Stimulated activated naive B cell treated with anti-CD40 and anti-IgM and Interleukin-4, amounts not matched to agents 10 μg/mL and 1 μg/mL and 100 μg/mL, for 72 hours (primary cell): ENCODE measurements at regions not wholly inside any gene's neighbourhood (a gene's known extent, or its start where the extent isn't known, plus 50 kb on each side); places are given as distances from the start of the nearest gene placed in this dataset.

Source experiments
- ATAC-seq, 2 donors: fragments of 150-1000 bp; cut with Tn5 transposase; replicated peaks; 2 replicates each; pipeline ENCODE4 v1.10.0; 2021; ENCODE audit warnings: moderate library complexity in 1 of 2
- DNase-seq: peaks from one replicate; pipeline ENCODE4 v3.0.0; 2021
- H3K27ac Mint-ChIP-seq: one replicate; pipeline ENCODE4 v1.8.0; 2022; ENCODE audit warnings: mild to moderate bottlenecking, mixed read lengths
- H3K27me3 Mint-ChIP-seq, 2 donors: one replicate each; pipeline ENCODE4 v1.8.0; 2022; ENCODE audit warnings: mixed read lengths in 2 of 2
- H3K36me3 Mint-ChIP-seq, 2 donors: one replicate each; pipeline ENCODE4 v1.8.0; 2022; ENCODE audit warnings: mixed read lengths in 2 of 2, mild to moderate bottlenecking in 1 of 2
- H3K4me1 Mint-ChIP-seq, 2 donors: one replicate each; pipeline ENCODE4 v1.8.0; 2022; ENCODE audit warnings: mixed read lengths in 2 of 2, mild to moderate bottlenecking in 1 of 2
- H3K4me3 Mint-ChIP-seq, 2 donors: one replicate each; pipeline ENCODE4 v1.8.0; 2022; ENCODE audit warnings: mild to moderate bottlenecking in 2 of 2, mixed read lengths in 2 of 2, moderate library complexity in 1 of 2
- H3K9me3 Mint-ChIP-seq, 2 donors: one replicate each; pipeline ENCODE4 v1.8.0; 2022; ENCODE audit warnings: mixed read lengths in 2 of 2, mild to moderate bottlenecking in 1 of 2

DNA sequence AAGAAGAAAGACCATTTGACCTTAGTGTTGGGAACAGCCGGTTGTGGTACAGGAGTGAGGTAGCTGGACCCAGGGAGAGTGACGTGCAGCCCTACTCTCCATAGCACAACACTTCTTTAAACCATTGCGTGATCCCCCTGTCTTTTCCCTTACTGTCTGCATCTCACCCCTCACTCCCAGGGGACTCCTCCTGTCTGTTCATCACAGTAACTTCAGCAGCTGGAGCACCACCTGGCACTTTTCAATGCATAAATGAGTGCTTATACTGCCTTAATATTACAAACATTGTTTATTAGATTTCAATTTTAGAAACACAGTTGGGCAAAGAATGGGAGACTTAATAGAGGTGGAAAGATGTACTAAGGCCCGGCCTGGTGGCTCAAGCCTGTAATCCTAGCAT is 285.5 kb downstream of the UQCRFS1 start:
- Mint-ChIP-seq H3K4me3 (no peak overlapping the region), H3K27ac (no peak overlapping the region), H3K4me1 (no peaks in the 10 kb centered on the region), H3K9me3 (peaks cover 1 to 8% of the 10 kb centered on the region in 2 donors), H3K36me3 (no peaks in the 10 kb centered on the region), H3K27me3 (no peaks in the 10 kb centered on the region)
- DNase-seq (no peak), ATAC-seq (no peak)

DNA sequence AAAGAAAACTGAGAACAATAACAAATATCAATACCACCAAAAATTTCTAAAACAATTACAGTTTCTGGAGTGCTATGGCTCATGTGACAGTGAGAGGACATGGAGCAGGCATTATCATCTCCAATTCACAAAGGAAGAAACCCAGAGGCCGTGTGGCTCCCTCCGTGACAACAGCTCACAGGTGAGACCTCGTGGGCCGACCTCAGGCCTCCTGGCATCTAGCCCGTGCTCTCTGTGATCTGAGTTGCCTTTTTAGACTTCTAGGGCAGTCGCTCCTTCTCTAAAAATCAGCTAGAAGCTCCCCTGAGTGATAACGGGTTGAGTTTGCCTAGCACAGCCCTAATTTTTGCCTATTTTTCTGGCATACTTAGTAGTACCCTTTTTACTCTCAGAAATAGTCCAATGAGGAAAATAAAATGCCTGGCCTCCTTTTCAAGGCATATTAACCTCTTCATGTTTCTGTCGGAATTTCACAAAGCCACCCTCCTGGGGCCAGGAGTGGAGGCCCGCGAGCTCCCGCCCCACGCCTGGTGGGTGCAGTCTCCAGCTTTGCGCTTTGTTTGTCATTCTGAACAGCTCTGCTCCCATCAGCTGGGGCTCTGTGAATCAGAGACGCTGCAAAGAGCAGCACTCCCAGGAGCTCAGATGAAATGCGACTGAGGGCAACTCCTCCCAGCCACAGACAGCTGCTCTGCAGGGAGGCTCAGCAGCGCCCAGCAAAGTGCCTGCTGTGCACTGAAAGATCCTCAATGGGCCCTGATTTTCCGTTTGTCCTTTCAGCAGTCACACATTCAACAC is 292.5 kb downstream of the UQCRFS1 start:
- Mint-ChIP-seq H3K4me1 (no peaks in the 10 kb centered on the region), H3K4me3 (no peak overlapping the region), H3K27me3 (peaks cover 4 to 6% of the 10 kb centered on the region in 2 donors), H3K27ac (no peak overlapping the region), H3K36me3 (no peaks in the 10 kb centered on the region), H3K9me3 (no peaks in the 10 kb centered on the region)
- DNase-seq (no peak), ATAC-seq (no peak)

- Mint-ChIP-seq H3K27ac (no peak overlapping the region), H3K9me3 (no peaks in the 10 kb centered on the region), H3K4me1 (no peaks in the 10 kb centered on the region), H3K4me3 (no peak overlapping the region), H3K27me3 (peaks cover 4 to 6% of the 10 kb centered on the region in 2 donors), H3K36me3 (no peaks in the 10 kb centered on the region)
- ATAC-seq (no peak), DNase-seq (no peak)
Observed at GRCh38 chr19:28917621-28918020, 295.3 kb downstream of the UQCRFS1 start.

GRCh38 chr19:28915737-28916460 is 297.1 kb downstream of the UQCRFS1 start:
- DNase-seq, result no peak
- H3K36me3 Mint-ChIP-seq, result no peaks in the 10 kb centered on the region
- ATAC-seq, result no peak
- peaks cover 3 to 7% of the 10 kb centered on the region in 2 donors for H3K9me3 Mint-ChIP-seq
- H3K27me3 Mint-ChIP-seq, result peaks cover under 1 to 1% of the 10 kb centered on the region in 2 donors
- no peak overlapping the region for H3K27ac Mint-ChIP-seq
- H3K4me3 Mint-ChIP-seq, result no peak overlapping the region
- no peaks in the 10 kb centered on the region for H3K4me1 Mint-ChIP-seq

DNA sequence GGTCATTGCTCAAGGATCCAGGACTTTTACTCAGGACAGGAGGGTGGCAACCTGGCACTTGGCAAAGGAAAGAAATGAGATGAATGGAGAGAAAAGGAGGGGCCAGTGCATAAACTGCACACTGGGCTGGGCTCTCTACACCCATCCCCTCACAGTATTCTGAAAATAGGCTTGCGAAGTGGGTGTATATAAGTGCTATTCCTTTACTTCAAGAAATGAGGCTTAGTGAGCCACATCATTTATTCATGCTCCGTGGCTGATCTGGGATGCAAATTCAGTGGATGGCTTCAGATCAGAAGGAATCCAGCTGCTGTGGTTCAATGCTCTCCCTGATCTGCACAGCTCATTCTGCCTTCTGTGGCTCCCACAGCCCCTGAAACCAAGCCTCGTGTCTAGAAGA is 297.7 kb downstream of the UQCRFS1 start:
- Mint-ChIP-seq H3K4me3 (no peak overlapping the region), H3K9me3 (peaks cover 3 to 7% of the 10 kb centered on the region in 2 donors)

DNA sequence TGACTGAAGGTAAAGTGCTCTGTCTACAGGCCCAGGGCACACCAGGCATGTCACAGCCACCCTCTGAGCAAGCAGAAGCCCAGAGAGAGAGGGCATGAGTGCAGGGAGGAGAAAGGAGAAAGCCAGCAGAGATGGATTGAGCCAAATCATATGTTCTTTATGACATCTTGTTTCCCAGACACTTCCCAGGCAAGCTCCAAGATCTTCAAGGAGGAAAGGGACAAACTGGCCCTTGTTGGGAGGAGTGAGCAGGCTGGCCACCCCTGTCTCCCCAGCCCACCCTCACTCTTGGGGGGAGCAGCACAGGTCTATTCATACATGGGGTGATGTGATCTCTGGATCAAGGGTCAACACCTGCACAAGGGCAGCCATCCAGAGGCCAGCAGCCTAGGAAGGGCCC is 298.8 kb downstream of the UQCRFS1 start:
- H3K36me3 Mint-ChIP-seq, result no peaks in the 10 kb centered on the region
- H3K4me3 Mint-ChIP-seq, result no peak overlapping the region
- no peak for ATAC-seq
- no peaks in the 10 kb centered on the region for H3K4me1 Mint-ChIP-seq
- H3K27me3 Mint-ChIP-seq, result no peaks in the 10 kb centered on the region
- H3K27ac Mint-ChIP-seq, result no peak overlapping the region
- H3K9me3 Mint-ChIP-seq, result peaks cover 4 to 11% of the 10 kb centered on the region in 2 donors
- DNase-seq, result no peak

More for the DNA sequence above, 297.7 kb downstream of the UQCRFS1 start:
- Mint-ChIP-seq H3K4me1 (no peaks in the 10 kb centered on the region), H3K27me3 (no peaks in the 10 kb centered on the region), H3K27ac (no peak overlapping the region), H3K36me3 (no peaks in the 10 kb centered on the region)
- no peak for ATAC-seq
- no peak for DNase-seq

- Mint-ChIP-seq H3K27me3 (no peaks in the 10 kb centered on the region), H3K9me3 (peaks cover 4 to 11% of the 10 kb centered on the region in 2 donors), H3K36me3 (no peaks in the 10 kb centered on the region), H3K4me3 (no peak overlapping the region), H3K27ac (no peak overlapping the region), H3K4me1 (no peaks in the 10 kb centered on the region)
- no peak for DNase-seq
- no peak for ATAC-seq
Observed at GRCh38 chr19:28913626-28914025, 299.3 kb downstream of the UQCRFS1 start.

DNA sequence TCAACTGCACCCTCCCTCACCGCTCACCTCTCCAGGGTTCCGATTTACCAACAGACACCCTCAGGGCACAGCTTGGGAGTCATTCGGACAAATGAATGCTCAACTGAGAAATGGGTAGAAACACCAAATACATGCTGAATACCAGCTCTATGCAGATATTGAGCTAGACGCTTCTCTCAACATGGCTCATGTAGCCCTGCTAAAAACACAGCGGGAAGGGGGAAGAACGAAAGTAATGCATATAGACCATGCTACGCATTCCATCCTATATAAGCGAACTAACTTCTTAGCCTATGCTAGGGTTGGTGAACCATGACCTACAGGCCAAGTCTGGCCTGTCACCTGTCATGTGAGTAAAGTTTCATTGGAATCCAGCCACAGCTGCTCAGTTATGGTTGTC is 304.0 kb downstream of the UQCRFS1 start:
- no peak for ATAC-seq

GRCh38 chr19:28907534-28907933 is 305.4 kb downstream of the UQCRFS1 start:
- no peak overlapping the region for H3K27ac Mint-ChIP-seq
- no peaks in the 10 kb centered on the region for H3K4me1 Mint-ChIP-seq
- no peaks in the 10 kb centered on the region for H3K27me3 Mint-ChIP-seq
- no peak for ATAC-seq
- peaks cover 5 to 11% of the 10 kb centered on the region in 2 donors for H3K9me3 Mint-ChIP-seq
- H3K4me3 Mint-ChIP-seq, result no peak overlapping the region
- no peak for DNase-seq
- H3K36me3 Mint-ChIP-seq, result no peaks in the 10 kb centered on the region

More for the DNA sequence above, 304.0 kb downstream of the UQCRFS1 start:
- Mint-ChIP-seq H3K27me3 (no peaks in the 10 kb centered on the region), H3K4me3 (no peak overlapping the region), H3K27ac (no peak overlapping the region), H3K4me1 (no peaks in the 10 kb centered on the region), H3K9me3 (peaks cover 4 to 11% of the 10 kb centered on the region in 2 donors), H3K36me3 (no peaks in the 10 kb centered on the region)
- no peak for DNase-seq

DNA sequence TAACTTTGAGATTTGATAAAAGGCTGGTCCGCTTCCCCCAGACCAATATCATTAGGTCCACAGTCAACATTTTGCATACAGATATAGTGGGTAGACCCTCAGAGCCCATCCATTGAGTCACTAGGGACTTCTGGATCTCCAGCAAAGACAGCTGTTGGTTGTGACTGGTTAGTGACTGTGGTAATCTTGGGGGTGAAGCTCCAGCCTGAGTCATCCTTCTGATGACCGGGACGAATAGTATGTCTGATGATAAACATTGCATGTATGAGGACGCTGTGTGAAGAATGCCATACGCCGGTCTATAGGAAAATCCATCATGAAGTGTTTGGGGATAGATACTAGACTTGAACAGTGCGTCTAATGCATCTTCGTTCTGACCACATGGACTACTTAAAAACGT is 307.0 kb downstream of the UQCRFS1 start:
- Mint-ChIP-seq H3K36me3 (no peaks in the 10 kb centered on the region), H3K4me3 (no peak overlapping the region), H3K9me3 (peaks cover 3 to 4% of the 10 kb centered on the region in 2 donors), H3K27me3 (no peaks in the 10 kb centered on the region), H3K4me1 (no peaks in the 10 kb centered on the region), H3K27ac (no peak overlapping the region)
- no peak for ATAC-seq
- DNase-seq, result no peak

GRCh38 chr19:28899703-28900102 is 313.2 kb downstream of the UQCRFS1 start:
- H3K9me3 Mint-ChIP-seq, result peaks cover 0 to 1% of the 10 kb centered on the region in 2 donors
- no peak overlapping the region for H3K4me3 Mint-ChIP-seq
- no peaks in the 10 kb centered on the region for H3K36me3 Mint-ChIP-seq
- ATAC-seq (no peak), DNase-seq (no peak)
- H3K27me3 Mint-ChIP-seq, result no peaks in the 10 kb centered on the region
- no peaks in the 10 kb centered on the region for H3K4me1 Mint-ChIP-seq
- no peak overlapping the region for H3K27ac Mint-ChIP-seq

DNA sequence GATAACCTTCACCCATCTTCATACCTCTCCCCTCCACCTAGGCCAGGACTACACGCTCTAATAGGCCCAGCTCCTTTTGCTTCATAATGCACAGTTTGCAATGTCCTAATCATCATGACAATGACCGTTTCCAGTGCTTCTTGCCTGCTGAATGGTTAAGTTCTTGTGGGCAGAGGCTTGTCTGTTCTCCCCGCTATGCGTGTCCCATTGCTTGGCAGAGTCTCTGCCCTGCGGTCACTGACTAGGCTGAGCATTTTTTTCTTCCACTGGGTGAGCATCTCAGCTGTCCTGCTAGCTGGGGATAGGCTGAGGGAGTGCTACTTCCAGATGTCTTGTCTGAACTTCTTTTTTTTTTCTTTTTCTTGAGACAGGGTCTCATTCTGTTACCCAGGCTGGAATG is 314.7 kb downstream of the UQCRFS1 start:
- H3K4me3 Mint-ChIP-seq, result no peak overlapping the region
- H3K4me1 Mint-ChIP-seq, result no peaks in the 10 kb centered on the region
- DNase-seq (no peak), ATAC-seq (no peak)
- peaks cover 0 to 1% of the 10 kb centered on the region in 2 donors for H3K9me3 Mint-ChIP-seq
- no peaks in the 10 kb centered on the region for H3K27me3 Mint-ChIP-seq
- no peak overlapping the region for H3K27ac Mint-ChIP-seq
- no peaks in the 10 kb centered on the region for H3K36me3 Mint-ChIP-seq

DNA sequence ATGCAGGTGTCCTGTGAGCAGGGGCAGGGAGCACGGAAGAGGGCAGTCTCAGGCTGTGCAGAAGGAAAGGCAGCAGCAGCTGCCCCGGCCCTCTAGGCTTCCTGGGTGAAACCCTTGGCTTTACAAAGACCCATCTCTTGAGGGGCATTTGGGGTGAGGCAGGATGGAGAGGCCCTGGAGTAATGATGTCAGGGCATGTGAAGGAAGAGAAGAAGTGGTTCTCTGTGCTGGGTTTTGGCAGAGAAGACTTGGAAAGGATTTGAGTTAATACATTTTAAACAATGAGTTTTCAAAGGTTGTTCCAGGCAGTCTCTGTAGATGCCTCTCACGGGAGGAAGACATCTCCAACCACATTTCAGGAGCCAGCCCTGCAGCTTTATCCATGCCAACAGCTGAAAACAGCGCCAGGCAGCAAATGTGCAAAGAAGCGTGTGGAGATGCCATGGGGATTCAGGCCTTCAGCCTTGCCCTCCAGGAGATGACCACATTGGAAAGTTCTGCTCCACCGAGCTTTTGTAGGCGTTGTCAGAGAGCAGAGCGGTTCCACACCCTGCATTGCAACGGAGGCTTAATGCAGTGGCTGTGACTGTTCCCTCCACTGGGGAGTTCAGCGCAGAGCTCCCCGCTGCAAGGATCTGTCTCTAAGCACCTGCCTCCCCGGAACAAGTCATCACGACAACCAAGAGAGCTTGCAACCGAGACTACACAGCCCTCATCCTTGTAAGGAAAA is 322.8 kb downstream of the UQCRFS1 start:
- Mint-ChIP-seq H3K27ac (no peak overlapping the region), H3K9me3 (no peaks in the 10 kb centered on the region), H3K36me3 (no peaks in the 10 kb centered on the region), H3K4me1 (peaks cover 6 to 13% of the 10 kb centered on the region in 2 donors), H3K4me3 (no peak overlapping the region), H3K27me3 (peaks cover 0 to 6% of the 10 kb centered on the region in 2 donors)
- ATAC-seq (no peak), DNase-seq (no peak)

DNA sequence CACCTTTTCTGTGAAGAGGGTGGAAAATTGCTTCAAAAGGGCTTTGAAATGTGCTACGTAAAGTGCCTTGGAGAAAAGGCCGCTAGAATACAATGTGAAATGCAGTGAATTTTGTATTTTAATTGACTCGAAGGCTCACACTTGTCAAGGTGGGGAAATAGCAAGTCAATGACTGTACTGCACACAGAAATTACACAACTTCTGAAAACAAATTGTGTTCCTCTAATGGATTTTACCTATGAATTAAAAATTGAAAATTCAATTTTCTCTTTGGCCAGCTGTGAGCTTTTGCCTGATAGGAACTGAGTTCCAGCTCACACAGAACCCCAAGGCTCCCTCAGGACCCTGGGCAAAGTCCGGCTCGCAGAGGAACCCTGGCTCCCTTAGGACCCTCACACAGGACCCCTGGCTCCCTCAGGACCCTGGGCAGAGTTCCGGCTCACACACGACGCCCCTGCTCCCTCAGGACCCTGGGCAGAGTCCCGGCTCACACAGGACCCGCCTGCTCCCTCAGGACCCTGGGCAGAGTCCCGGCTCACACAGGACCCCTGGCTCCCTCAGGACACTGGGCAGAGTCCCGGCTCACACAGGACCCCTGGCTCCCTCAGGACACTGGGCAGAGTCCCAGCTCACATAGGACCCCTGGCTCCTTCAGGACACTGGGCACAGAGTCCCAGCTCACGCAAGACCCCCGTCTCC is 324.9 kb downstream of the UQCRFS1 start:
- peaks cover 0 to 9% of the 10 kb centered on the region in 2 donors for H3K27me3 Mint-ChIP-seq
- H3K9me3 Mint-ChIP-seq, result peaks cover 0 to 1% of the 10 kb centered on the region in 2 donors
- no peak for DNase-seq
- no peak overlapping the region for H3K27ac Mint-ChIP-seq
- H3K36me3 Mint-ChIP-seq, result no peaks in the 10 kb centered on the region
- no peak for ATAC-seq
- H3K4me1 Mint-ChIP-seq, result peaks cover 6 to 13% of the 10 kb centered on the region in 2 donors
- H3K4me3 Mint-ChIP-seq, result no peak overlapping the region
